Peyer's patch (tissue), 4 donors: ENCODE measurements at regions not wholly inside any gene's neighbourhood (a gene's known extent, or its start where the extent isn't known, plus 50 kb on each side); places are given as distances from the start of the nearest gene placed in this dataset.

Experiments
- POLR2A ChIP-seq, 2 donors: fragments of 450-650 bp; IDR thresholded peaks; one replicate each; pipeline ENCODE4 v1.5.1; 2017; ENCODE audit warnings: antibody characterized with exemption in 2 of 2, mild to moderate bottlenecking in 2 of 2, moderate library complexity in 2 of 2
- TF ChIP-seq, protein P1 (sequence below), 6 experiments: fragments of 450-650 bp in 4 of 6; fragments of 200-600 bp in 2 of 6; sonication (generic) in 1 of 6; IDR thresholded peaks; one replicate each; pipeline ENCODE4 v1.5.1; 2017 to 2019; ENCODE audit warnings: antibody characterized with exemption in 6 of 6, mild to moderate bottlenecking in 3 of 6, moderate library complexity in 1 of 6

GRCh38 chr5:110836851-110837250 lies 98.0 kb downstream of the SLC25A46 start:
- TF ChIP-seq, protein P1, sequence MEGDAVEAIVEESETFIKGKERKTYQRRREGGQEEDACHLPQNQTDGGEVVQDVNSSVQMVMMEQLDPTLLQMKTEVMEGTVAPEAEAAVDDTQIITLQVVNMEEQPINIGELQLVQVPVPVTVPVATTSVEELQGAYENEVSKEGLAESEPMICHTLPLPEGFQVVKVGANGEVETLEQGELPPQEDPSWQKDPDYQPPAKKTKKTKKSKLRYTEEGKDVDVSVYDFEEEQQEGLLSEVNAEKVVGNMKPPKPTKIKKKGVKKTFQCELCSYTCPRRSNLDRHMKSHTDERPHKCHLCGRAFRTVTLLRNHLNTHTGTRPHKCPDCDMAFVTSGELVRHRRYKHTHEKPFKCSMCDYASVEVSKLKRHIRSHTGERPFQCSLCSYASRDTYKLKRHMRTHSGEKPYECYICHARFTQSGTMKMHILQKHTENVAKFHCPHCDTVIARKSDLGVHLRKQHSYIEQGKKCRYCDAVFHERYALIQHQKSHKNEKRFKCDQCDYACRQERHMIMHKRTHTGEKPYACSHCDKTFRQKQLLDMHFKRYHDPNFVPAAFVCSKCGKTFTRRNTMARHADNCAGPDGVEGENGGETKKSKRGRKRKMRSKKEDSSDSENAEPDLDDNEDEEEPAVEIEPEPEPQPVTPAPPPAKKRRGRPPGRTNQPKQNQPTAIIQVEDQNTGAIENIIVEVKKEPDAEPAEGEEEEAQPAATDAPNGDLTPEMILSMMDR (IDR thresholded peaks at IDR 0.05) = no peak
- no peak for TF ChIP-seq POLR2A (IDR thresholded peaks at IDR 0.05)
